SJCRH30 (cell line): ENCODE measurements at regions not wholly inside any gene's neighbourhood (a gene's known extent, or its start where the extent isn't known, plus 50 kb on each side); places are given as distances from the start of the nearest gene placed in this dataset.

ENCODE experiments used
- DNase-seq, 2 experiments: peaks; one replicate each; pipeline ENCODE4 v3.0.0-alpha.2; 2015 to 2020
- H3K27ac ChIP-seq: fragments of 250-450 bp; sonication (Bioruptor Pico); 2 replicates; pipeline ENCODE4 v1.5.1; 2020; ENCODE audit warnings: mild to moderate bottlenecking, moderate library complexity
- H3K27me3 ChIP-seq: fragments of 250-450 bp; sonication (Bioruptor Pico); 2 replicates; pipeline ENCODE4 v1.5.1; 2020; ENCODE audit warnings: mild to moderate bottlenecking, moderate library complexity
- H3K36me3 ChIP-seq: fragments of 250-450 bp; sonication (Bioruptor Pico); 2 replicates; pipeline ENCODE4 v1.5.1; 2020; ENCODE audit warnings: mild to moderate bottlenecking, moderate library complexity
- H3K4me1 ChIP-seq: fragments of 250-450 bp; sonication (Bioruptor Pico); 2 replicates; pipeline ENCODE4 v1.5.1; 2020; ENCODE audit warnings: mild to moderate bottlenecking, moderate library complexity
- H3K4me3 ChIP-seq: fragments of 250-450 bp; sonication (Bioruptor Pico); 2 replicates; pipeline ENCODE4 v1.5.1; 2020; ENCODE audit warnings: mild to moderate bottlenecking, moderate library complexity
- H3K9me3 ChIP-seq: fragments of 250-450 bp; sonication (Bioruptor Pico); replicated peaks from 2 replicates; pipeline ENCODE4 v1.5.1; 2020; ENCODE audit warnings: mild to moderate bottlenecking, moderate library complexity

- Histone ChIP-seq H3K4me3 (no peak overlapping the region), H3K27me3 (no peaks in the 10 kb centered on the region), H3K27ac (no peak overlapping the region), H3K36me3 (no peaks in the 10 kb centered on the region), H3K9me3 (no peaks in the 10 kb centered on the region), H3K4me1 (no peaks in the 10 kb centered on the region)
- DNase-seq: no peak
Measured at GRCh38 chr10:121217331-121217730, 366.2 kb downstream of the WDR11 start.

GRCh38 chr10:121221072-121221471 lies 369.9 kb downstream of the WDR11 start:
- H3K27ac ChIP-seq: no peak overlapping the region
- DNase-seq: no peak
- H3K4me1 ChIP-seq: no peaks in the 10 kb centered on the region
- no peaks in the 10 kb centered on the region for H3K27me3 ChIP-seq
- no peaks in the 10 kb centered on the region for H3K36me3 ChIP-seq
- no peaks in the 10 kb centered on the region for H3K9me3 ChIP-seq
- no peak overlapping the region for H3K4me3 ChIP-seq

GRCh38 chr10:121221991-121222390 lies 370.8 kb downstream of the WDR11 start:
- DNase-seq: no peak
- no peaks in the 10 kb centered on the region for H3K36me3 ChIP-seq
- H3K4me1 ChIP-seq: no peaks in the 10 kb centered on the region
- H3K9me3 ChIP-seq: no peaks in the 10 kb centered on the region; the same call in 1 of the 2 replicates
- no peak overlapping the region for H3K4me3 ChIP-seq
- no peaks in the 10 kb centered on the region for H3K27me3 ChIP-seq
- H3K27ac ChIP-seq: no peak overlapping the region

- H3K4me1 ChIP-seq: no peaks in the 10 kb centered on the region
- H3K9me3 ChIP-seq: no peaks in the 10 kb centered on the region; the same call in 1 of the 2 replicates
- no peaks in the 10 kb centered on the region for H3K36me3 ChIP-seq
Measured at GRCh38 chr10:121222842-121223241, 371.7 kb downstream of the WDR11 start.

GRCh38 chr10:121231079-121231478 lies 367.2 kb downstream of the FGFR2 start:
- DNase-seq: no peak
- H3K36me3 ChIP-seq: no peaks in the 10 kb centered on the region
- no peaks in the 10 kb centered on the region for H3K27me3 ChIP-seq
- no peak overlapping the region for H3K27ac ChIP-seq
- peaks cover 3% of the 10 kb centered on the region; the same call in 1 of the 2 replicates for H3K9me3 ChIP-seq
- H3K4me1 ChIP-seq: no peaks in the 10 kb centered on the region
- no peak overlapping the region for H3K4me3 ChIP-seq

More at GRCh38 chr10:121222842-121223241, 371.7 kb downstream of the WDR11 start:
- no peak overlapping the region for H3K4me3 ChIP-seq
- H3K27ac ChIP-seq: no peak overlapping the region
- no peak for DNase-seq
- H3K27me3 ChIP-seq: no peaks in the 10 kb centered on the region

GRCh38 chr10:121232494-121232893 lies 365.8 kb downstream of the FGFR2 start:
- peaks cover 3% of the 10 kb centered on the region for H3K9me3 ChIP-seq
- no peak overlapping the region for H3K4me3 ChIP-seq
- H3K27me3 ChIP-seq: no peaks in the 10 kb centered on the region
- no peaks in the 10 kb centered on the region for H3K4me1 ChIP-seq
- no peak overlapping the region for H3K27ac ChIP-seq
- H3K36me3 ChIP-seq: no peaks in the 10 kb centered on the region
- no peak for DNase-seq

GRCh38 chr10:121235692-121236091 lies 362.6 kb downstream of the FGFR2 start:
- peaks cover 7% of the 10 kb centered on the region for H3K9me3 ChIP-seq
- H3K4me1 ChIP-seq: peaks cover 8% of the 10 kb centered on the region
- no peak overlapping the region for H3K27ac ChIP-seq
- H3K36me3 ChIP-seq: no peaks in the 10 kb centered on the region
- no peak for DNase-seq
- H3K4me3 ChIP-seq: no peak overlapping the region
- no peaks in the 10 kb centered on the region for H3K27me3 ChIP-seq

- Histone ChIP-seq H3K4me3 (no peak overlapping the region), H3K4me1 (peaks cover 8% of the 10 kb centered on the region)
Measured at GRCh38 chr10:121236621-121237020, 361.6 kb downstream of the FGFR2 start.

GRCh38 chr10:121237718-121238117 lies 360.5 kb downstream of the FGFR2 start:
- H3K27ac ChIP-seq: no peak overlapping the region
- peak; percentile 13 to 47 for DNase-seq
- no peaks in the 10 kb centered on the region for H3K27me3 ChIP-seq
- H3K9me3 ChIP-seq: peaks cover 7% of the 10 kb centered on the region
- peaks cover 8% of the 10 kb centered on the region for H3K4me1 ChIP-seq
- no peak overlapping the region for H3K4me3 ChIP-seq
- no peaks in the 10 kb centered on the region for H3K36me3 ChIP-seq

More at GRCh38 chr10:121236621-121237020, 361.6 kb downstream of the FGFR2 start:
- Histone ChIP-seq H3K27ac (no peak overlapping the region), H3K9me3 (peaks cover 7% of the 10 kb centered on the region), H3K27me3 (no peaks in the 10 kb centered on the region), H3K36me3 (no peaks in the 10 kb centered on the region)
- no peak for DNase-seq

GRCh38 chr10:121240011-121240410 lies 358.2 kb downstream of the FGFR2 start:
- peak in 1 of 2 experiments; percentile 22 for DNase-seq
- Histone ChIP-seq H3K4me3 (no peak overlapping the region), H3K27me3 (no peaks in the 10 kb centered on the region), H3K9me3 (peaks cover 7% of the 10 kb centered on the region), H3K27ac (no peak overlapping the region), H3K4me1 (peaks cover 28% of the 10 kb centered on the region), H3K36me3 (no peaks in the 10 kb centered on the region)

- H3K27me3 ChIP-seq: no peaks in the 10 kb centered on the region
- no peak for DNase-seq
- peaks cover 4% of the 10 kb centered on the region for H3K9me3 ChIP-seq
- H3K4me1 ChIP-seq: peaks cover 33% of the 10 kb centered on the region
- no peaks in the 10 kb centered on the region for H3K36me3 ChIP-seq
- H3K4me3 ChIP-seq: no peak overlapping the region
- no peak overlapping the region for H3K27ac ChIP-seq
Measured at GRCh38 chr10:121240556-121240955, 357.7 kb downstream of the FGFR2 start.

- H3K4me3 ChIP-seq: no peak overlapping the region
- H3K27ac ChIP-seq: no peak overlapping the region
- no peak for DNase-seq
- peaks cover 4% of the 10 kb centered on the region for H3K9me3 ChIP-seq
- peaks cover 41% of the 10 kb centered on the region for H3K4me1 ChIP-seq
- no peaks in the 10 kb centered on the region for H3K27me3 ChIP-seq
- H3K36me3 ChIP-seq: no peaks in the 10 kb centered on the region
Measured at GRCh38 chr10:121241337-121241736, 356.9 kb downstream of the FGFR2 start.

GRCh38 chr10:121242741-121243608 lies 355.3 kb downstream of the FGFR2 start:
- H3K27ac ChIP-seq: no peak overlapping the region
- H3K27me3 ChIP-seq: no peaks in the 10 kb centered on the region
- peaks cover 44% of the 10 kb centered on the region for H3K4me1 ChIP-seq
- H3K4me3 ChIP-seq: no peak overlapping the region
- no peaks in the 10 kb centered on the region for H3K9me3 ChIP-seq
- DNase-seq: no peak
- no peaks in the 10 kb centered on the region for H3K36me3 ChIP-seq

GRCh38 chr10:121243609-121244241 lies 354.5 kb downstream of the FGFR2 start:
- Histone ChIP-seq H3K36me3 (no peaks in the 10 kb centered on the region), H3K27ac (peak overlapping the region; percentile 84), H3K4me1 (peaks cover 49% of the 10 kb centered on the region), H3K27me3 (no peaks in the 10 kb centered on the region), H3K4me3 (no peak overlapping the region), H3K9me3 (no peaks in the 10 kb centered on the region)
- DNase-seq: peak in 1 of 2 experiments; percentile 49

- Histone ChIP-seq H3K27me3 (no peaks in the 10 kb centered on the region), H3K36me3 (no peaks in the 10 kb centered on the region), H3K4me3 (no peak overlapping the region), H3K4me1 (peaks cover 41% of the 10 kb centered on the region), H3K9me3 (no peaks in the 10 kb centered on the region), H3K27ac (peak overlapping the region; percentile 84)
- DNase-seq: peak; percentile 91 to 98
Measured at GRCh38 chr10:121244818-121245217, 353.4 kb downstream of the FGFR2 start.
